ENCODE measurements at regions not wholly inside any gene's neighbourhood (a gene's known extent, or its start where the extent isn't known, plus 50 kb on each side); places are given as distances from the start of the nearest gene placed in this dataset.

DNA sequence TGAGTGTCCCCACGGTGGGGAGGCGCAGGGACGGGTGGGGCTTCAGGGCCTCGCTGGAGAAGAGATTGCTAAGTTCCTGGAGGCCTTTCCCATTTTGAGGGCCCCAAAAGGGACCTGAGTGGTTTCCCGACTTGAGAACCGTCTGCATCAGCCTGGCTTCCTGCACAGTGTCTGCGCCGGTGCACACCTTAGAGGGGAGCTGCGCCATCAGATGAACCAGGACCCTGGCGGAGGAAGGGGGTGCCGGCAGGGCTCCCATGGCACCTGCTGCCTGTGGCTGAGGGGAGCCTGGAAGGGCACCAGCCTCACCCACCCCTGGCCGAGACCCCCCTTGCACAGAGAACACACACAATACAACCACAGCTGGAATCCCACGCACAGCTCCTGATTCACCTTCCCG lies 465.1 kb upstream of the MYT1L start:
- TF ChIP-seq, protein P1, sequence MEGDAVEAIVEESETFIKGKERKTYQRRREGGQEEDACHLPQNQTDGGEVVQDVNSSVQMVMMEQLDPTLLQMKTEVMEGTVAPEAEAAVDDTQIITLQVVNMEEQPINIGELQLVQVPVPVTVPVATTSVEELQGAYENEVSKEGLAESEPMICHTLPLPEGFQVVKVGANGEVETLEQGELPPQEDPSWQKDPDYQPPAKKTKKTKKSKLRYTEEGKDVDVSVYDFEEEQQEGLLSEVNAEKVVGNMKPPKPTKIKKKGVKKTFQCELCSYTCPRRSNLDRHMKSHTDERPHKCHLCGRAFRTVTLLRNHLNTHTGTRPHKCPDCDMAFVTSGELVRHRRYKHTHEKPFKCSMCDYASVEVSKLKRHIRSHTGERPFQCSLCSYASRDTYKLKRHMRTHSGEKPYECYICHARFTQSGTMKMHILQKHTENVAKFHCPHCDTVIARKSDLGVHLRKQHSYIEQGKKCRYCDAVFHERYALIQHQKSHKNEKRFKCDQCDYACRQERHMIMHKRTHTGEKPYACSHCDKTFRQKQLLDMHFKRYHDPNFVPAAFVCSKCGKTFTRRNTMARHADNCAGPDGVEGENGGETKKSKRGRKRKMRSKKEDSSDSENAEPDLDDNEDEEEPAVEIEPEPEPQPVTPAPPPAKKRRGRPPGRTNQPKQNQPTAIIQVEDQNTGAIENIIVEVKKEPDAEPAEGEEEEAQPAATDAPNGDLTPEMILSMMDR (IDR thresholded peaks at IDR 0.05 in 2 of 3, conservative IDR thresholded peaks at IDR 0.05 in 1 of 3; ENCODE audit: borderline replicate concordance in 1 of 3, insufficient read depth in 1 of 3, low read depth in 2 of 3, low read length in 2 of 3) = no peak
- TF ChIP-seq EZH2phosphoT487 (IDR thresholded peaks at IDR 0.05; ENCODE audit: borderline replicate concordance) = no peak
- no peak for TF ChIP-seq EZH2 (IDR thresholded peaks at IDR 0.05)
- TF ChIP-seq ZNF274 (IDR thresholded peaks at IDR 0.05; ENCODE audit: low read depth, low read length) = no peak
- no peak for TF ChIP-seq POLR2AphosphoS5 (IDR thresholded peaks at IDR 0.05; ENCODE audit: low read depth, low read length)

Measured in HCT116 (cell line).